ENCODE measurements at regions not wholly inside any gene's neighbourhood (a gene's known extent, or its start where the extent isn't known, plus 50 kb on each side); places are given as distances from the start of the nearest gene placed in this dataset.

GRCh38 chr7:80991654-80992053 lies 72.8 kb upstream of the SEMA3C start:
- DNase-seq (ENCODE audit: low spot score), result no peak

DNA sequence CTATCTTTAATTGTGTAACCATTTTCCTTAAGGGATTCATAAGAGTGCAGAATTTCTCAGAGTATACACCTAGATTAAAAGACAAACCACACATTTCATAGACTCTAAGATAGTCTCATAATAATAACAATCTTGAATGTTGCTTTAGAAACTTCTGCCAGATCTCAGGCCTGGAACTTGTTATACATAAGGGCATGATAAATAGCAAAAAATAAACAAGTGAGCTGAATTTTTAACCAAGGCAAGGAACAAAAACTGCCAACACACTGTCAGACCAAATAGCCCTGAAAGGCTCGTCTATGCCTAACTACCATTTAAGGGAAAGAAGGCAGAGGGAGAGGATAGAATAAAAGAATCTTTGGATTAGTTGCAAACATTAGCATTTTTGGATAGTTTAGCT lies 65.8 kb upstream of the SEMA3C start:
- no peak for DNase-seq (ENCODE audit: low spot score)

GRCh38 chr7:80981405-80981804 lies 62.6 kb upstream of the SEMA3C start:
- no peak for DNase-seq (ENCODE audit: low spot score)

- DNase-seq (ENCODE audit: low spot score), result no peak
Measured at GRCh38 chr7:80977751-80978150, 58.9 kb upstream of the SEMA3C start.

GRCh38 chr7:80974396-80975358 lies 55.8 kb upstream of the SEMA3C start:
- DNase-seq (ENCODE audit: low spot score), result no peak

DNA sequence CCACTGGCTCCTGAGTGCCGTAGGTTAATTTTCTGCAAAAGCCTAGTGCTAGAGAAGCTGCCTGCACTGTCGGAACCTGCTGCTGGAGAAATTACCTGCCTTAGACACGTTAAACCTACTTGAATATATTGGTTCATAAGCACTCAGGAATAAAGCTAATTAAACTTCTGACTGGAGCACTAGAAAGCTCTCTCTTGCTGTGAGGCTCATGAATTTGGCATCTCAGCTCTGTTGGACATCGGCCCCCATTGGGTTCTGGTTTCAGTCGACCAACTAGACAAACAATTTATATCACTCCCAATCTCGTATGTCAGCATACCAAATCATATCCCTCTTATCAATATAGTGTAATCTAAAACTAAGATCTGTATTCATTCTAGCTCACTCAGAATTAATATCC lies 52.4 kb upstream of the SEMA3C start:
- DNase-seq (ENCODE audit: low spot score), result no peak

Data from putamen (tissue), 1 donor.